ENCODE measurements at regions not wholly inside any gene's neighbourhood (a gene's known extent, or its start where the extent isn't known, plus 50 kb on each side); places are given as distances from the start of the nearest gene placed in this dataset.

GRCh38 chr1:103854279-103854678 lies 104.6 kb downstream of the AMY1C start:
- TF ChIP-seq CTCF (IDR thresholded peaks at IDR 0.05) = no peak
- Histone ChIP-seq H3K9me3 (no peaks in the 10 kb centered on the region), H3K36me3 (no peaks in the 10 kb centered on the region), H3K27ac (no peak overlapping the region), H3K27me3 (no peaks in the 10 kb centered on the region), H3K4me1 (no peaks in the 10 kb centered on the region), H3K4me3 (no peak overlapping the region)
- no peak for ATAC-seq
- no peak for DNase-seq
- intact Hi-C loops (cut with DNase I) = no loop called here

DNA sequence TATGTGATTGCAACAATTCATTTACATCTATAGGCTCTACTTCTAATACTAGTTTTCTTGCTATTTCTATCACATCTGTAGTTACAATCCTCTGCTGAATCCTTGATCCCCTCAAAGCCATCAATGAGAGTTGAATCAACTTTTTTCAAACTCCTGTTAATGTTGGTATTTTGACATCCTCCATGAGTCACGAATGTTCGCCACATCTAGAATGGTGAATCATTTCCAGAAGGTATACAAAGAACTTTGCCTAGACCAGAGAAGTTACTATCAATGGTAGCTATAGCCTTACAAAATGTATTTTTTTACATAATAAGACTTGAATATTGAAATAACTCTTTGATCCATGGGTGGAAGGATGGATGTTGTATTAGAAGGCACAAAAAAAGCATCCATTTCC lies 110.0 kb downstream of the AMY1C start:
- Histone ChIP-seq H3K27ac (no peak overlapping the region), H3K36me3 (no peaks in the 10 kb centered on the region), H3K4me1 (no peaks in the 10 kb centered on the region), H3K9me3 (no peaks in the 10 kb centered on the region), H3K4me3 (no peak overlapping the region), H3K27me3 (no peaks in the 10 kb centered on the region)
- TF ChIP-seq CTCF (IDR thresholded peaks at IDR 0.05) = no peak
- no peak for ATAC-seq
- intact Hi-C loops (cut with DNase I) = no loop called here
- DNase-seq = no peak

DNA sequence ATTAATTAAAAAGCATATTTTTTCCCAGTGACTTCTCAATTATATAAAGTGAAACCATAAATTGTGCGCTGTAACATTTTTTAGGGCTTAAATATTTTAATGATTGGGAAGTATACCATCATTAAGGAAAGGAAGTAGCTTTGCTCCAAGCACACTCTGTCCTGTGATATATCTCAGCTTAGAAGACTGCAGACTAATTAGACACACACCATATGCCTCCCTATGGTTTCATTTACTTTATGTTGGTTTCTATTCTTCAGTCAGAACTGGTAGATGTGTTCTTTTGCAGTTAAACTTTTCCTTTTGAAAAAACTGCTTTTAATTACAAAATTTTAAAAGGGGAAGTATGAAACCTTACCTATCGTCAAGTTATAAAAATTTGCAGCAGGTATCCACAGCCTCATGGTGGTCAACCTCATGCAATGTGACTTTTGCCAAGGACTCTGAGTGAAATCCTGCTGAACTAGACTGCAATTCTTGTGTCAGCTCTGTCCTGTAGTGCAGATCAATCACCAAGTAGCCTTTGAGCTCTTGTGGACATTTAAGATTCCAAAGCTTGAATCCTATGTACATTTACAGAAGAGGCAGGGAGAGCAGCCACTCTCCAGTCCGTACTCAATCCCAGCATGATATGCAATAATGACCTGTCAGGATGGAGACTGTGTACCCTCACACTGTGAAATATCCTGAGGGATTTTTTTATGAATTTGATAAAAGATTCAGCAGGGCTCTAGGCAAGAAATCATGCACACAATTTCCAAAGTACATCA lies 149.1 kb downstream of the AMY1C start:
- TF ChIP-seq CTCF (IDR thresholded peaks at IDR 0.05) = no peak
- intact Hi-C loops (cut with DNase I) = no loop called here
- Histone ChIP-seq H3K4me3 (no peak overlapping the region), H3K27ac (no peak overlapping the region), H3K9me3 (no peaks in the 10 kb centered on the region), H3K27me3 (no peaks in the 10 kb centered on the region), H3K36me3 (no peaks in the 10 kb centered on the region), H3K4me1 (no peaks in the 10 kb centered on the region)
- no peak for ATAC-seq
- DNase-seq = no peak

- Histone ChIP-seq H3K27ac (no peak overlapping the region), H3K36me3 (no peaks in the 10 kb centered on the region), H3K27me3 (no peaks in the 10 kb centered on the region), H3K4me1 (no peaks in the 10 kb centered on the region), H3K9me3 (no peaks in the 10 kb centered on the region), H3K4me3 (no peak overlapping the region)
- DNase-seq = no peak
- ATAC-seq = no peak
- intact Hi-C loops (cut with DNase I) = no loop called here
- TF ChIP-seq CTCF (IDR thresholded peaks at IDR 0.05) = no peak
Measured at GRCh38 chr1:103900005-103900404, 150.3 kb downstream of the AMY1C start.

GRCh38 chr1:103901072-103901471 lies 151.4 kb downstream of the AMY1C start:
- DNase-seq (no peak), ATAC-seq (no peak)
- intact Hi-C loops (cut with DNase I) = no loop called here

More at GRCh38 chr1:103901072-103901471, 151.4 kb downstream of the AMY1C start:
- Histone ChIP-seq H3K27ac (no peak overlapping the region), H3K9me3 (no peaks in the 10 kb centered on the region), H3K27me3 (no peaks in the 10 kb centered on the region), H3K4me1 (no peaks in the 10 kb centered on the region), H3K36me3 (no peaks in the 10 kb centered on the region), H3K4me3 (no peak overlapping the region)
- TF ChIP-seq CTCF (IDR thresholded peaks at IDR 0.05) = no peak

All from upper lobe of right lung (tissue), 1 donor.